ENCODE measurements at regions not wholly inside any gene's neighbourhood (a gene's known extent, or its start where the extent isn't known, plus 50 kb on each side); places are given as distances from the start of the nearest gene placed in this dataset.

DNA sequence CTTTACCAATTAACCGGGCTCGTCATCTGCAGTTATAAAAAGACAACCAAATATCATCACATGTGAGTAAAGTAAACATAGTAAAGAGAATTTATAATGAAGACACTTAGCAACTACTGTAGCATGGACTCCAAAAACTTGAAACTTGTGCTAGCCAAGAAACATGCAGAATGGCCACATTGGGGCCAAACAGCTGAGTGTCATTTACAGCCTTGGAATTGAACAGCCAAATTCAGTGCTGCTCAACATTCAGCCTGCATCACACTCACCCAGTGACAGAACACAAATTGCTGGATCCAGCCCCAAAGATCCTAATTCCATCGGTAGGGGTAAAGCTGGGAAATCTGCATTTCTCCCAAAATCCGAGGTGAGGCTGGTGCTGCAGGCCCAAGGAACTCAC, 224.8 kb upstream of the GYPC start:
- Histone ChIP-seq H3K79me2 (ENCODE audit: control insufficient read depth, insufficient read depth, low read length) (no peaks in the 10 kb centered on the region), H4K20me1 (ENCODE audit: control insufficient read depth, extremely low read depth, insufficient read depth, low read length) (no peaks in the 10 kb centered on the region), H2AFZ (ENCODE audit: low read length) (no peak overlapping the region), H3K36me3 (ENCODE audit: control insufficient read depth, insufficient read depth, low read length) (no peaks in the 10 kb centered on the region), H3K27ac (ENCODE audit: insufficient read depth, low read length) (no peak overlapping the region), H3K9ac (ENCODE audit: insufficient read depth, low read length) (no peak overlapping the region), H3K27me3 (ENCODE audit: control insufficient read depth, insufficient read depth, low read length) (no peaks in the 10 kb centered on the region), H3K9me3 (ENCODE audit: control insufficient read depth, insufficient read depth, low read depth, low read length) (no peaks in the 10 kb centered on the region), H3K4me3 (replicated peaks in 1 of 4; ENCODE audit: control extremely low read depth in 1 of 4, insufficient read depth in 1 of 4, low read depth in 3 of 4, low read length in 4 of 4) (no peak overlapping the region), H3K4me1 (ENCODE audit: control insufficient read depth, extremely low read depth, insufficient read depth, low read length) (no peaks in the 10 kb centered on the region), H3K4me2 (ENCODE audit: extremely low read depth, insufficient read depth, low read length) (no peak overlapping the region)
- no peak for DNase-seq (ENCODE audit: low read depth in 2 of 2)
- TF ChIP-seq EZH2 (IDR thresholded peaks at IDR 0.05; ENCODE audit: low read length, missing control alignments): no peak
- TF ChIP-seq, protein P1, sequence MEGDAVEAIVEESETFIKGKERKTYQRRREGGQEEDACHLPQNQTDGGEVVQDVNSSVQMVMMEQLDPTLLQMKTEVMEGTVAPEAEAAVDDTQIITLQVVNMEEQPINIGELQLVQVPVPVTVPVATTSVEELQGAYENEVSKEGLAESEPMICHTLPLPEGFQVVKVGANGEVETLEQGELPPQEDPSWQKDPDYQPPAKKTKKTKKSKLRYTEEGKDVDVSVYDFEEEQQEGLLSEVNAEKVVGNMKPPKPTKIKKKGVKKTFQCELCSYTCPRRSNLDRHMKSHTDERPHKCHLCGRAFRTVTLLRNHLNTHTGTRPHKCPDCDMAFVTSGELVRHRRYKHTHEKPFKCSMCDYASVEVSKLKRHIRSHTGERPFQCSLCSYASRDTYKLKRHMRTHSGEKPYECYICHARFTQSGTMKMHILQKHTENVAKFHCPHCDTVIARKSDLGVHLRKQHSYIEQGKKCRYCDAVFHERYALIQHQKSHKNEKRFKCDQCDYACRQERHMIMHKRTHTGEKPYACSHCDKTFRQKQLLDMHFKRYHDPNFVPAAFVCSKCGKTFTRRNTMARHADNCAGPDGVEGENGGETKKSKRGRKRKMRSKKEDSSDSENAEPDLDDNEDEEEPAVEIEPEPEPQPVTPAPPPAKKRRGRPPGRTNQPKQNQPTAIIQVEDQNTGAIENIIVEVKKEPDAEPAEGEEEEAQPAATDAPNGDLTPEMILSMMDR (conservative IDR thresholded peaks at IDR 0.05 in 1 of 2, IDR thresholded peaks at IDR 0.05 in 1 of 2; ENCODE audit: low read depth in 1 of 2, low read length in 2 of 2): no peak

DNA sequence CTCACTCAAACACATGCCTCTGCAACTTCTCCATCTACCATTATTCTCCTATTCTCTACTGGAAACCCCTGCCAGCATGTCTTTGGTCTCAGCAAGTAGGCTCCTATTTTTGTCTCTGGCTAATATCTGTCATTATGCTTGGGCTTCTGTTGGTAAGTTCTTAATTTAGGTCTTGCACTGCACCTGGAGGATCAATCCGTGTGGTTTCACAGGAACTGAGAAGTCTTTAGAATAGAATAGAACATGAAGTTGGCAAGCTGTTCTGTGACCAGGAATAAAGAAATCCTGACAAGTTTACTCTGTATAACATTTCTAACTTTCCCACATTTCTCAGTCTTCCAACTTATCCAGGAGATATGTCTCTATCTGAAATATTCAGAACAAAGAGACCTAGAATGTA, 219.5 kb upstream of the GYPC start:
- Histone ChIP-seq H3K4me1 (ENCODE audit: control insufficient read depth, extremely low read depth, insufficient read depth, low read length) (no peaks in the 10 kb centered on the region), H3K4me3 (replicated peaks in 1 of 4; ENCODE audit: control extremely low read depth in 1 of 4, insufficient read depth in 1 of 4, low read depth in 3 of 4, low read length in 4 of 4) (no peak overlapping the region), H3K27me3 (ENCODE audit: control insufficient read depth, insufficient read depth, low read length) (no peaks in the 10 kb centered on the region), H3K9ac (ENCODE audit: insufficient read depth, low read length) (no peak overlapping the region), H3K4me2 (ENCODE audit: extremely low read depth, insufficient read depth, low read length) (no peak overlapping the region), H4K20me1 (ENCODE audit: control insufficient read depth, extremely low read depth, insufficient read depth, low read length) (no peaks in the 10 kb centered on the region), H3K79me2 (ENCODE audit: control insufficient read depth, insufficient read depth, low read length) (no peaks in the 10 kb centered on the region), H3K9me3 (ENCODE audit: control insufficient read depth, insufficient read depth, low read depth, low read length) (no peaks in the 10 kb centered on the region), H3K36me3 (ENCODE audit: control insufficient read depth, insufficient read depth, low read length) (no peaks in the 10 kb centered on the region), H3K27ac (ENCODE audit: insufficient read depth, low read length) (no peak overlapping the region), H2AFZ (ENCODE audit: low read length) (no peak overlapping the region)
- TF ChIP-seq EZH2 (IDR thresholded peaks at IDR 0.05; ENCODE audit: low read length, missing control alignments): no peak
- TF ChIP-seq, protein P1 (conservative IDR thresholded peaks at IDR 0.05 in 1 of 2, IDR thresholded peaks at IDR 0.05 in 1 of 2; ENCODE audit: low read depth in 1 of 2, low read length in 2 of 2): no peak
- DNase-seq (ENCODE audit: low read depth in 2 of 2): no peak

DNA sequence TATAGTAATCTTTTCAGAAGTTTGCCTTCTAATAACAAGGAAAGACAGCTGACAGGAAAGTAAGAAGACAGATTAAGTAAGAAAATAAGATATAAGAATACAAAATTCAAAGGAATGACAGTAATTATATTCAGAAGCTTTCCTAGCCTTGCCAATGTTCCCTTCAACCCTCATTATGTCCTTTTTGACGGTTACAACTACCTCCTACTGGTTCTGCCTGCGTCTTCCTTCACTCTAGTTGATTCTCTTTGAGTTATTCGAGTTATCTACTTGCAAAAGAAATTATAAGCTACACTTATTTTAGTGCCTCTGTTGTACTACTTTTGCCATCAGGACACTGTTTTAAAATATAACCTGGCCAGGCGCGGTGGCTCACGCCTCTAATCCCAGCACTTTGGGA, 218.9 kb upstream of the GYPC start:
- Histone ChIP-seq H3K27ac (ENCODE audit: insufficient read depth, low read length) (no peak overlapping the region), H3K9ac (ENCODE audit: insufficient read depth, low read length) (no peak overlapping the region), H3K79me2 (ENCODE audit: control insufficient read depth, insufficient read depth, low read length) (no peaks in the 10 kb centered on the region), H2AFZ (ENCODE audit: low read length) (no peak overlapping the region), H3K4me3 (replicated peaks in 1 of 4; ENCODE audit: control extremely low read depth in 1 of 4, insufficient read depth in 1 of 4, low read depth in 3 of 4, low read length in 4 of 4) (no peak overlapping the region), H4K20me1 (ENCODE audit: control insufficient read depth, extremely low read depth, insufficient read depth, low read length) (no peaks in the 10 kb centered on the region), H3K4me1 (ENCODE audit: control insufficient read depth, extremely low read depth, insufficient read depth, low read length) (no peaks in the 10 kb centered on the region), H3K36me3 (ENCODE audit: control insufficient read depth, insufficient read depth, low read length) (no peaks in the 10 kb centered on the region), H3K9me3 (ENCODE audit: control insufficient read depth, insufficient read depth, low read depth, low read length) (no peaks in the 10 kb centered on the region), H3K4me2 (ENCODE audit: extremely low read depth, insufficient read depth, low read length) (no peak overlapping the region), H3K27me3 (ENCODE audit: control insufficient read depth, insufficient read depth, low read length) (no peaks in the 10 kb centered on the region)
- no peak for TF ChIP-seq EZH2 (IDR thresholded peaks at IDR 0.05; ENCODE audit: low read length, missing control alignments)
- TF ChIP-seq, protein P1 (conservative IDR thresholded peaks at IDR 0.05 in 1 of 2, IDR thresholded peaks at IDR 0.05 in 1 of 2; ENCODE audit: low read depth in 1 of 2, low read length in 2 of 2): no peak
- DNase-seq (ENCODE audit: low read depth in 2 of 2): no peak

All from fibroblast of lung (primary cell).